Peyer's patch (tissue), 4 donors: ENCODE measurements at regions not wholly inside any gene's neighbourhood (a gene's known extent, or its start where the extent isn't known, plus 50 kb on each side); places are given as distances from the start of the nearest gene placed in this dataset.

Source experiments
- POLR2A ChIP-seq, 2 donors: fragments of 450-650 bp; IDR thresholded peaks; one replicate each; pipeline ENCODE4 v1.5.1; 2017; ENCODE audit warnings: antibody characterized with exemption in 2 of 2, mild to moderate bottlenecking in 2 of 2, moderate library complexity in 2 of 2
- TF ChIP-seq, protein P1 (sequence below), 6 experiments: fragments of 450-650 bp in 4 of 6; fragments of 200-600 bp in 2 of 6; sonication (generic) in 1 of 6; IDR thresholded peaks; one replicate each; pipeline ENCODE4 v1.5.1; 2017 to 2019; ENCODE audit warnings: antibody characterized with exemption in 6 of 6, mild to moderate bottlenecking in 3 of 6, moderate library complexity in 1 of 6

DNA sequence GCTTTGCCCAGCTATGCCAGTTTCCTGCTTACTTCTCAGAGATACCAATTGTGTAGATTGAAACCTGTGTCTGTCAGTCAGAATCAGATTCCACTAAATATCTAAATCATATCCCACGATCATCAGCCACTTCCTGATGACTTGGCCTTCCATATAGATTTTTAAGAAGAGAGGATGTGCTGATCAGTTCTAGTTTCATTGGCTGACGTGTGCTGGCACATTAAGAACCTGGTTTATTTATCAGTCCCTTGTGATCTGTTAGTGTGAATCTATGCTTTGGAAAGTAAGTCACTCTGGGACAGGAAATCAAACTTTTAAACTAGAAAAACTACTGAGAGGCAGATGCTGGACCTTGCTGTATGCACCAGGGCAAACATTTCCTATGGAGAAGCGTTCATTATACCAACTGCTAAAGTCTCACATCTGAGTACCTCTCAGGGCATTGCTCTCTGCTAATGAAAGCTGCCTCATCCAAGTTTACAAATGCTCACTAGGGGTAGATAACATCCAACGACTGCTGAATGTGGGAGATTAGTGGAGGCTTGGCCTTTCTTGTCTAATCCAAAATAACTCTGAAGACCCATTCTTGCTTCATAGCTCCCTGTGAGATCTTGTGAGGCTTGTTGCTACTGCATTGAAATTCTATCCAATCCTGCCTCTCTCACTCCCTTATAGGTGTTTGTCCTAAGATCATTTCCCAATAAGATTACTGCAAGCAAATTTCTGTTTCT is 109.1 kb downstream of the ARL4A start:
- TF ChIP-seq, protein P1, sequence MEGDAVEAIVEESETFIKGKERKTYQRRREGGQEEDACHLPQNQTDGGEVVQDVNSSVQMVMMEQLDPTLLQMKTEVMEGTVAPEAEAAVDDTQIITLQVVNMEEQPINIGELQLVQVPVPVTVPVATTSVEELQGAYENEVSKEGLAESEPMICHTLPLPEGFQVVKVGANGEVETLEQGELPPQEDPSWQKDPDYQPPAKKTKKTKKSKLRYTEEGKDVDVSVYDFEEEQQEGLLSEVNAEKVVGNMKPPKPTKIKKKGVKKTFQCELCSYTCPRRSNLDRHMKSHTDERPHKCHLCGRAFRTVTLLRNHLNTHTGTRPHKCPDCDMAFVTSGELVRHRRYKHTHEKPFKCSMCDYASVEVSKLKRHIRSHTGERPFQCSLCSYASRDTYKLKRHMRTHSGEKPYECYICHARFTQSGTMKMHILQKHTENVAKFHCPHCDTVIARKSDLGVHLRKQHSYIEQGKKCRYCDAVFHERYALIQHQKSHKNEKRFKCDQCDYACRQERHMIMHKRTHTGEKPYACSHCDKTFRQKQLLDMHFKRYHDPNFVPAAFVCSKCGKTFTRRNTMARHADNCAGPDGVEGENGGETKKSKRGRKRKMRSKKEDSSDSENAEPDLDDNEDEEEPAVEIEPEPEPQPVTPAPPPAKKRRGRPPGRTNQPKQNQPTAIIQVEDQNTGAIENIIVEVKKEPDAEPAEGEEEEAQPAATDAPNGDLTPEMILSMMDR (IDR thresholded peaks at IDR 0.05) = no peak
- no peak for TF ChIP-seq POLR2A (IDR thresholded peaks at IDR 0.05)
